ENCODE measurements at regions not wholly inside any gene's neighbourhood (a gene's known extent, or its start where the extent isn't known, plus 50 kb on each side); places are given as distances from the start of the nearest gene placed in this dataset.

DNA sequence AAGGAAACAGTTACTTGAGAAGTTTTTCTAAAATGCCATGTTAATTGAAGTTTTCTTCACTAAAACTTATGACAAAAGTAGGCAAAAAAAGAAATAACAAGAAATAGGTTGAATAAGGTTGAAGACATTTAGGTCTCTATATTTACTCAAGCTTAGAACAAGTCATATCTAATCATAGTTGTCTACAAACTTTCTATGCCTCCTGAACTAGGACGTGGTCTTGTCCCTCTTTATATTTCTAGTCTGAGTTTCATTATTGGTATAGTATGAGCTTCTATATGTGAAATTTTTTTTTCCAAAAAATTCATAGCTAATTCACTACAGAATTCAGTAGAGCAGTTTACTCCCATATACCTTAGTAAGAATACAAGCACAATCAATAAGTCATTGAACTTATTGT, 836.4 kb downstream of the SLITRK6 start:
- intact Hi-C loops (cut with DNase I), result no loop called here
- Histone ChIP-seq H3K27ac (no peak overlapping the region), H3K36me3 (no peaks in the 10 kb centered on the region), H3K27me3 (no peaks in the 10 kb centered on the region), H3K4me1 (ENCODE audit: insufficient read depth) (no peaks in the 10 kb centered on the region), H3K9me3 (no peaks in the 10 kb centered on the region), H3K4me3 (no peak overlapping the region)
- no peak for DNase-seq
- WGBS, 3 donors, result 36 to 63% (median 48%) methylated on average over 1 of the region's 1 CpG
- no peak for TF ChIP-seq POLR2A (IDR thresholded peaks at IDR 0.05)
- TF ChIP-seq, protein P1, sequence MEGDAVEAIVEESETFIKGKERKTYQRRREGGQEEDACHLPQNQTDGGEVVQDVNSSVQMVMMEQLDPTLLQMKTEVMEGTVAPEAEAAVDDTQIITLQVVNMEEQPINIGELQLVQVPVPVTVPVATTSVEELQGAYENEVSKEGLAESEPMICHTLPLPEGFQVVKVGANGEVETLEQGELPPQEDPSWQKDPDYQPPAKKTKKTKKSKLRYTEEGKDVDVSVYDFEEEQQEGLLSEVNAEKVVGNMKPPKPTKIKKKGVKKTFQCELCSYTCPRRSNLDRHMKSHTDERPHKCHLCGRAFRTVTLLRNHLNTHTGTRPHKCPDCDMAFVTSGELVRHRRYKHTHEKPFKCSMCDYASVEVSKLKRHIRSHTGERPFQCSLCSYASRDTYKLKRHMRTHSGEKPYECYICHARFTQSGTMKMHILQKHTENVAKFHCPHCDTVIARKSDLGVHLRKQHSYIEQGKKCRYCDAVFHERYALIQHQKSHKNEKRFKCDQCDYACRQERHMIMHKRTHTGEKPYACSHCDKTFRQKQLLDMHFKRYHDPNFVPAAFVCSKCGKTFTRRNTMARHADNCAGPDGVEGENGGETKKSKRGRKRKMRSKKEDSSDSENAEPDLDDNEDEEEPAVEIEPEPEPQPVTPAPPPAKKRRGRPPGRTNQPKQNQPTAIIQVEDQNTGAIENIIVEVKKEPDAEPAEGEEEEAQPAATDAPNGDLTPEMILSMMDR (IDR thresholded peaks at IDR 0.05), result no peak
- TF ChIP-seq EP300 (IDR thresholded peaks at IDR 0.05), result no peak

DNA sequence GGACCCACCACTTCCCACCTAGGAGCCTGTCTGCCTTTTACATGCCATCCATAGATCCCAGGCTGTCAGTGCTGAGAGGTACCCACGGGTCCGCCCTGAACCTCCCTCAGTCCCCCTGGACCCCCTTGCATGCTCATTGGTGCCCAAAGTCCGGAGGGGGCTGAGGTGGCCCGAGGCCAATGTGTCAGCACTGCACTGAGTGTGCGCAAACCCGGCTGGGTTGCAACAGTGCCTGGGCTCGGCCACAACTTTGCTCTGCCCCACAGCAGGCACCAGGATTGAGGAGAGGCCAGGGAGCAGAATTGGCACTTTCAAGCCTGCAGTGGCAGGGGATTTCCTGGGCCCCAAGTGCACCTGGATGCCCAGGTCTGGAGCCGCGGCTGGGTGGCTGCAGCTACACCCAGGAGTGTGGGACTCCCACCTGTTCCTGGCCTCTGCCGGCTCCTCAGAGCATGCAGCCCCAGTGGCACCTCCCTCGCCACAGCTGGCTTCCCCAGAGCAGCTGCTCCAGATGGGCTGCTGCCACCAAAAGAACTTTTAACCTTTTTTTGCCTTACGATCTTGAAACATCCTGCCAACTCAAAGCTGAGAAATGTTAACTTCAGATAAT, 837.0 kb downstream of the SLITRK6 start:
- Histone ChIP-seq H3K9me3 (no peaks in the 10 kb centered on the region), H3K4me1 (ENCODE audit: insufficient read depth) (no peaks in the 10 kb centered on the region), H3K36me3 (no peaks in the 10 kb centered on the region), H3K27ac (no peak overlapping the region), H3K4me3 (no peak overlapping the region), H3K27me3 (no peaks in the 10 kb centered on the region)
- intact Hi-C loops (cut with DNase I), result no loop called here
- DNase-seq, result no peak
- 73 to 75% (median 73%) methylated on average over 7 to 12 of the region's 12 CpGs for WGBS, 3 donors
- TF ChIP-seq EP300 (IDR thresholded peaks at IDR 0.05), result no peak
- TF ChIP-seq, protein P1 (IDR thresholded peaks at IDR 0.05), result no peak
- no peak for TF ChIP-seq POLR2A (IDR thresholded peaks at IDR 0.05)

DNA sequence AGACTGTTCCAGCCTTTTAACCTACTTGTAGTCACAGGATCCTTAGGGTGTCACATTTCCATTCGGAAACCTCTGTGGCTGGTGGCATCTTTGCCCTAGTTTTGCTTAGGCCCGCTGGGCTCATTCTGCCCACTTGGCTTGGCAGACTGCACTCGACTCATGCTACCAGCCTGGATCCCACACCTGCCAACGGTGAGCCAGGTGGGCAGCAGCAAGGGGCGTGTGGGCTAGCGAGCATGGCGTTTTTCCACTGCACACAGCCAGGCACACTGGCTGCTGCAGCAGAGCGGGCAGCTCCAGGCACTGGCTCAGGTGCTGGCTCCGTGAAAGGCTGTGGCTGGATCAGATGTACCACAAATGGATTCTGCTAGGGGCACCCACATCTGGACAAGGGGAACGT, 838.2 kb downstream of the SLITRK6 start:
- H3K36me3 ChIP-seq, result no peaks in the 10 kb centered on the region
- DNase-seq, result no peak
- intact Hi-C loops (cut with DNase I), result no loop called here
- WGBS, 3 donors, result 92 to 93% (median 93%) methylated on average over 10 of the region's 10 CpGs
- no peaks in the 10 kb centered on the region for H3K9me3 ChIP-seq
- H3K4me1 ChIP-seq (ENCODE audit: insufficient read depth), result no peaks in the 10 kb centered on the region
- TF ChIP-seq EP300 (IDR thresholded peaks at IDR 0.05) (no peak), POLR2A (IDR thresholded peaks at IDR 0.05) (no peak)
- TF ChIP-seq, protein P1 (IDR thresholded peaks at IDR 0.05), result no peak
- no peak overlapping the region for H3K27ac ChIP-seq
- no peaks in the 10 kb centered on the region for H3K27me3 ChIP-seq
- H3K4me3 ChIP-seq, result no peak overlapping the region

DNA sequence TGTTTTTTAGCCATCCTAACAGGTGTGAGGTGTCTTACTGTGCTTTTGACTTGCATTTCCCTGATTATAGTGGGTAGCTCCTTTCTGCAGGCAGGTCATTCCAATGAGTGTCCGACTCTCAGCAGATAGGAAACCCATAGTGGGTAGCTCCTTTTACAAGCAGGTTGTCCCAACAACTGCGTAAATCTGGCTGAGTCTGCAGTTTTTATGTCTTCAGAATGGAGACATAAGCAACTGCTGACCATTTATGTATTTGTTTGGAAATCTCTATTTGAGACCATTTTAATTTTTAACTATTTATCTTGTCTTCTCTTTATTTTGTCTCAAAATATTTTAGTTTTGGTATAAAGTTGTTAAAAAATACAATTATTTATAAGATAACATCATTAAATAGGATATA, 839.4 kb downstream of the SLITRK6 start:
- DNase-seq, result no peak
- H3K27ac ChIP-seq, result no peak overlapping the region
- H3K36me3 ChIP-seq, result no peaks in the 10 kb centered on the region
- H3K4me3 ChIP-seq, result no peak overlapping the region
- TF ChIP-seq, protein P1 (IDR thresholded peaks at IDR 0.05), result no peak
- H3K27me3 ChIP-seq, result no peaks in the 10 kb centered on the region
- H3K4me1 ChIP-seq (ENCODE audit: insufficient read depth), result no peaks in the 10 kb centered on the region
- H3K9me3 ChIP-seq, result no peaks in the 10 kb centered on the region
- intact Hi-C loops (cut with DNase I), result no loop called here
- 39 to 90% (median 72%) methylated on average over 2 of the region's 2 CpGs for WGBS, 3 donors
